Tibial nerve (tissue), 4 donors: ENCODE measurements at regions not wholly inside any gene's neighbourhood (a gene's known extent, or its start where the extent isn't known, plus 50 kb on each side); places are given as distances from the start of the nearest gene placed in this dataset.

Source experiments
- EP300 ChIP-seq, 2 donors: sonication (generic); formaldehyde crosslinking; IDR thresholded peaks; one replicate each; pipeline ENCODE4 v1.6.1; 2017; ENCODE audit warnings: antibody characterized with exemption in 2 of 2, mild to moderate bottlenecking in 1 of 2
- POLR2A ChIP-seq, 2 donors: fragments of 450-650 bp; IDR thresholded peaks; one replicate each; pipeline ENCODE4 v1.6.1; 2017; ENCODE audit warnings: antibody characterized with exemption in 2 of 2, mild to moderate bottlenecking in 2 of 2, moderate library complexity in 2 of 2
- TF ChIP-seq, protein P1 (sequence below), 5 experiments: fragments of 200-600 bp in 3 of 5; fragments of 450-650 bp in 2 of 5; sonication (generic) in 3 of 5; IDR thresholded peaks; one replicate each; pipeline ENCODE4 v1.5.1; 2016 to 2019; ENCODE audit warnings: antibody characterized with exemption in 5 of 5, mild to moderate bottlenecking in 3 of 5, moderate library complexity in 2 of 5

DNA sequence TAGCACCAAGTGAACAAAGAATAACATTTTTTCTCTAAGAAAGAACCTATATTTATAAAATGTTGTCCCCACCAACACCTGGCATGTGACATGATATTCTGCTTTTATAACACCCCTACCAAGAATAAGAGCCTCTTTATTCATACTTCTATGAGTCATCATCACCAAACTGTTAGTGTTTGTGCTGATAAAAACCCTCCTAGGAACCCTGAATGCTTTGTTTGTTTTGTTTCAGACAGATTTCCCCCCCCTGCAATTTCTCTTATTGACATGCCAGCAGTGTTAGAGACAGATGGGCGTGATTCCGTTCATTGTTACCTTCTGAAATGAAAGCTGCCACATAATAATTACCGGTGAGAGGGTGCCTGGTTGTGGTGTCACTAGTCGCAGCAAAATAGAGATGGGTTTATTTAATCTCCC, 651.1 kb downstream of the SORCS1 start:
- TF ChIP-seq POLR2A (IDR thresholded peaks at IDR 0.05): no peak
- TF ChIP-seq, protein P1, sequence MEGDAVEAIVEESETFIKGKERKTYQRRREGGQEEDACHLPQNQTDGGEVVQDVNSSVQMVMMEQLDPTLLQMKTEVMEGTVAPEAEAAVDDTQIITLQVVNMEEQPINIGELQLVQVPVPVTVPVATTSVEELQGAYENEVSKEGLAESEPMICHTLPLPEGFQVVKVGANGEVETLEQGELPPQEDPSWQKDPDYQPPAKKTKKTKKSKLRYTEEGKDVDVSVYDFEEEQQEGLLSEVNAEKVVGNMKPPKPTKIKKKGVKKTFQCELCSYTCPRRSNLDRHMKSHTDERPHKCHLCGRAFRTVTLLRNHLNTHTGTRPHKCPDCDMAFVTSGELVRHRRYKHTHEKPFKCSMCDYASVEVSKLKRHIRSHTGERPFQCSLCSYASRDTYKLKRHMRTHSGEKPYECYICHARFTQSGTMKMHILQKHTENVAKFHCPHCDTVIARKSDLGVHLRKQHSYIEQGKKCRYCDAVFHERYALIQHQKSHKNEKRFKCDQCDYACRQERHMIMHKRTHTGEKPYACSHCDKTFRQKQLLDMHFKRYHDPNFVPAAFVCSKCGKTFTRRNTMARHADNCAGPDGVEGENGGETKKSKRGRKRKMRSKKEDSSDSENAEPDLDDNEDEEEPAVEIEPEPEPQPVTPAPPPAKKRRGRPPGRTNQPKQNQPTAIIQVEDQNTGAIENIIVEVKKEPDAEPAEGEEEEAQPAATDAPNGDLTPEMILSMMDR (IDR thresholded peaks at IDR 0.05): no peak
- TF ChIP-seq EP300 (IDR thresholded peaks at IDR 0.05): no peak
